SK-N-SH (cell line): ENCODE measurements at regions not wholly inside any gene's neighbourhood (a gene's known extent, or its start where the extent isn't known, plus 50 kb on each side); places are given as distances from the start of the nearest gene placed in this dataset.

Experiments
- CTCF ChIA-PET: fragments of 300-600, 350-600 bp; formaldehyde crosslinking; extraction: SDS; loops from one replicate; lab custom pipeline; 2021; lab: Yijun Ruan, JAX
- POLR2A ChIA-PET: fragments of 350-600 bp; sonication (Branson Sonifier 250); formaldehyde crosslinking; extraction: SDS; loops from one replicate; lab custom pipeline; 2020; ENCODE audit warnings: antibody characterized with exemption, inconsistent platforms; lab: Yijun Ruan, JAX
- DNase-seq: peaks from one replicate; pipeline ENCODE4 v3.0.0; 2012
- H2AFZ ChIP-seq: fragments of 200-600 bp; sonication (generic); 2 replicates; pipeline ENCODE4 v1.8.1; 2016; ENCODE audit warnings: antibody characterized with exemption, mild to moderate bottlenecking, low read depth
- H3F3A ChIP-seq: fragments of 200-600 bp; sonication (generic); replicated peaks from 2 replicates; pipeline ENCODE3; 2016; ENCODE audit warnings: antibody characterized with exemption, mild to moderate bottlenecking; ENCODE audit not compliant: insufficient read depth
- H3K27ac ChIP-seq, 2 experiments: fragments of 200-500 bp in 1 of 2; fragments of 200-600 bp in 1 of 2; sonication (Bioruptor generic) in 1 of 2; sonication (generic), shearing (Covaris generic) in 1 of 2; 2 replicates each; pipeline versions ENCODE4 v1.5.1 to v1.6.1; 2014 to 2016; ENCODE audit warnings: low read depth in 2 of 2, inconsistent platforms in 1 of 2, low read length in 1 of 2, mild to moderate bottlenecking in 1 of 2, mixed read lengths in 1 of 2
- H3K27me3 ChIP-seq: fragments of 200-600 bp; sonication (generic), shearing (Covaris generic); 2 replicates; pipeline ENCODE4 v1.6.1; 2016; ENCODE audit warnings: mixed run types; ENCODE audit not compliant: insufficient read depth
- H3K36me3 ChIP-seq, 2 experiments: fragments of 200-500 bp in 1 of 2; fragments of 200-600 bp in 1 of 2; sonication (Bioruptor generic) in 1 of 2; sonication (generic) in 1 of 2; replicated peaks in 1 of 2; 2 replicates each; pipeline versions ENCODE3 to v1.5.1; 2014 to 2016; ENCODE audit warnings: low read length in 1 of 2, mild to moderate bottlenecking in 1 of 2; ENCODE audit not compliant: insufficient read depth in 2 of 2, control insufficient read depth in 1 of 2
- H3K4me1 ChIP-seq, 2 experiments: fragments of 200-500 bp in 1 of 2; fragments of 200-600 bp in 1 of 2; sonication (Bioruptor generic) in 1 of 2; sonication (generic), shearing (Covaris generic) in 1 of 2; 2 replicates each; pipeline versions ENCODE4 v1.5.1 to v1.6.1; 2014 to 2016; ENCODE audit warnings: low read depth in 1 of 2, low read length in 1 of 2, mixed run types in 1 of 2; ENCODE audit not compliant: insufficient read depth in 2 of 2, control insufficient read depth in 1 of 2
- H3K4me2 ChIP-seq: fragments of 200-600 bp; sonication (generic), shearing (Covaris generic); 2 replicates; pipeline ENCODE4 v1.6.1; 2017; ENCODE audit warnings: mixed run types
- H3K4me3 ChIP-seq, 2 experiments: fragments of 200-500 bp in 1 of 2; fragments of 200-600 bp in 1 of 2; sonication (Bioruptor generic) in 1 of 2; sonication (generic), shearing (Covaris generic) in 1 of 2; 2 replicates each; pipeline versions ENCODE4 v1.5.1 to v1.8.1; 2014 to 2016; ENCODE audit warnings: low read depth in 2 of 2, inconsistent platforms in 1 of 2, low read length in 1 of 2, mild to moderate bottlenecking in 1 of 2, mixed read lengths in 1 of 2, moderate library complexity in 1 of 2
- H3K79me2 ChIP-seq: fragments of 200-600 bp; sonication (generic); 2 replicates; pipeline ENCODE4 v1.8.1; 2017; ENCODE audit warnings: mild to moderate bottlenecking; ENCODE audit not compliant: insufficient read depth
- H3K9ac ChIP-seq: fragments of 200-600 bp; sonication (generic); 2 replicates; pipeline ENCODE4 v1.6.1; 2017; ENCODE audit warnings: mixed run types
- H3K9me2 ChIP-seq: fragments of 200-600 bp; sonication (generic); 2 replicates; pipeline ENCODE4 v1.6.1; 2017; ENCODE audit warnings: mixed run types
- H3K9me3 ChIP-seq: fragments of 200-600 bp; sonication (generic); 2 replicates; pipeline ENCODE4 v1.6.1; 2017; ENCODE audit warnings: mixed run types, mild to moderate bottlenecking, moderate library complexity
- H4K20me1 ChIP-seq: fragments of 200-600 bp; sonication (generic); 2 replicates; pipeline ENCODE4 v1.6.1; 2017; ENCODE audit warnings: mild to moderate bottlenecking, mixed run types; ENCODE audit not compliant: insufficient read depth
- CTCF ChIP-seq: fragments of 200-600 bp; sonication (generic); IDR thresholded peaks from 2 replicates; pipeline ENCODE4 v1.6.1; 2017; ENCODE audit warnings: antibody characterized with exemption, mild to moderate bottlenecking, moderate library complexity
- ELF1 ChIP-seq: IDR thresholded peaks from 2 replicates; pipeline ENCODE4 v1.4.0; 2012
- EZH2phosphoT487 ChIP-seq: fragments of 200-600 bp; sonication (generic); IDR thresholded peaks from 2 replicates; pipeline ENCODE4 v1.6.1; 2017; ENCODE audit warnings: low read depth, mixed run types, mild to moderate bottlenecking, antibody characterized with exemption, moderate library complexity, borderline replicate concordance
- FOXJ3 ChIP-seq: sonication (generic); formaldehyde crosslinking; IDR thresholded peaks from 2 replicates; pipeline ENCODE4 v1.5.1; 2020; ENCODE audit warnings: mild to moderate bottlenecking, missing genetic modification reagents
- GABPA ChIP-seq: IDR thresholded peaks from 2 replicates; pipeline ENCODE4 v1.4.0; 2012; ENCODE audit warnings: low read depth, mild to moderate bottlenecking
- GATA2 ChIP-seq: sonication (generic); formaldehyde crosslinking; IDR thresholded peaks from 2 replicates; pipeline ENCODE4 v1.5.0; 2020; ENCODE audit warnings: mild to moderate bottlenecking, missing genetic modification reagents
- MAX ChIP-seq: IDR thresholded peaks from 2 replicates; pipeline ENCODE4 v1.4.0; 2012; ENCODE audit warnings: low read depth
- MEF2A ChIP-seq: IDR thresholded peaks from 2 replicates; pipeline ENCODE4 v1.4.0; 2012; ENCODE audit warnings: low read depth, borderline replicate concordance
- MXI1 ChIP-seq: IDR thresholded peaks from 2 replicates; pipeline ENCODE4 v1.6.1; 2012; ENCODE audit warnings: mild to moderate bottlenecking, low read depth, low read length, improper control_type of control experiment
- NRF1 ChIP-seq: IDR thresholded peaks from 2 replicates; pipeline ENCODE4 v1.6.1; 2012; ENCODE audit warnings: low read depth, mild to moderate bottlenecking, low read length
- PBX3 ChIP-seq: IDR thresholded peaks from 2 replicates; pipeline ENCODE4; 2012
- RAD21 ChIP-seq: IDR thresholded peaks from 2 replicates; pipeline ENCODE4 v1.6.1; 2012; ENCODE audit warnings: mild to moderate bottlenecking, low read length
- REST ChIP-seq: IDR thresholded peaks from 2 replicates; pipeline ENCODE4 v1.6.1; 2012; ENCODE audit warnings: mild to moderate bottlenecking, low read depth, low read length, moderate library complexity
- RFX5 ChIP-seq: IDR thresholded peaks from 2 replicates; pipeline ENCODE4 v1.6.1; 2012; ENCODE audit warnings: mild to moderate bottlenecking, improper control_type of control experiment, low read length
- SIN3A ChIP-seq: IDR thresholded peaks from 2 replicates; pipeline ENCODE4 v1.6.1; 2012; ENCODE audit warnings: low read depth, mild to moderate bottlenecking, low read length, moderate library complexity, borderline replicate concordance
- TEAD4 ChIP-seq: IDR thresholded peaks from 2 replicates; pipeline ENCODE4 v1.4.0; 2012; ENCODE audit warnings: mild to moderate bottlenecking, borderline replicate concordance; ENCODE audit not compliant: insufficient read depth
- WGBS: methylation state at CpG from one replicate; pipeline ENCODE4 v1.1.6; 2017; ENCODE audit warnings: low lambda C conversion rate; 5-methylcytosine and 5-hydroxymethylcytosine counted together

- TF ChIP-seq RFX5: no peak
- TF ChIP-seq NRF1: no peak
- no peak for TF ChIP-seq MAX
- TF ChIP-seq TEAD4: no peak
- TF ChIP-seq RAD21: no peak
- no peak for TF ChIP-seq PBX3
- no peak for TF ChIP-seq ELF1
- TF ChIP-seq SIN3A: no peak
- no peak for TF ChIP-seq GABPA
- no peak for TF ChIP-seq MEF2A
- no peak for TF ChIP-seq MXI1
- no peak for TF ChIP-seq GATA2 (CRISPR knock-in tag)
- no peak for TF ChIP-seq CTCF
- TF ChIP-seq REST: no peak
- TF ChIP-seq EZH2phosphoT487: no peak
- TF ChIP-seq FOXJ3 (CRISPR knock-in tag): no peak
- TF ChIP-seq, all 33 proteins: peak for 0
- H3K9ac ChIP-seq: no peak overlapping the region
- H3F3A ChIP-seq: no peaks in the 10 kb centered on the region
- WGBS: 64% methylated on average over 9 of the region's 9 CpGs
- H3K9me2 ChIP-seq: no peaks in the 10 kb centered on the region
- no peaks in the 10 kb centered on the region for H3K9me3 ChIP-seq
- ChIA-PET POLR2A (no interaction called here), CTCF (interaction anchor here (1.5 kb wide), 1 partner anchor 10 kb away, joined by 4 read pairs; no protein-coding TSS in a partner anchor)
- H3K4me1 ChIP-seq: no peaks in the 10 kb centered on the region
- no peak overlapping the region for H3K27ac ChIP-seq
- no peak for DNase-seq
- no peaks in the 10 kb centered on the region for H3K36me3 ChIP-seq
- H3K4me2 ChIP-seq: no peak overlapping the region
- no peaks in the 10 kb centered on the region for H4K20me1 ChIP-seq
- no peak overlapping the region for H2AFZ ChIP-seq
- no peaks in the 10 kb centered on the region for H3K79me2 ChIP-seq
- H3K4me3 ChIP-seq: no peak overlapping the region
- H3K27me3 ChIP-seq: no peaks in the 10 kb centered on the region
Observed at GRCh38 chr4:152269448-152270191, 266.3 kb downstream of the FBXW7 start.
